Activated CD8-positive, alpha-beta memory T cell treated with anti-CD3 and anti-CD28 coated beads, Interleukin-2, amount 10 ng/mL, durations not matched to agents 7 days and 5 days (primary cell): ENCODE measurements at regions not wholly inside any gene's neighbourhood (a gene's known extent, or its start where the extent isn't known, plus 50 kb on each side); places are given as distances from the start of the nearest gene placed in this dataset.

Source experiments
- ATAC-seq: fragments of 150-1000 bp; cut with Tn5 transposase; one replicate; pipeline ENCODE4 v1.10.0; 2021; ENCODE audit warnings: moderate library complexity
- CTCF ChIA-PET: fragments of 350-600 bp; sonication (Branson Sonifier 250); formaldehyde crosslinking; loops from one replicate; lab custom pipeline; 2021; ENCODE audit warnings: antibody characterized with exemption; lab: Charles Lee
- DNase-seq: peaks from one replicate; pipeline ENCODE4 v3.0.0-alpha.2; 2020
- H3K27ac Mint-ChIP-seq: one replicate; pipeline ENCODE4 v1.8.0; 2021; ENCODE audit warnings: mild to moderate bottlenecking, mixed read lengths
- H3K27me3 Mint-ChIP-seq: one replicate; pipeline ENCODE4 v1.8.0; 2021; ENCODE audit warnings: mixed read lengths
- H3K36me3 Mint-ChIP-seq: one replicate; pipeline ENCODE4 v1.8.0; 2021; ENCODE audit warnings: mild to moderate bottlenecking, mixed read lengths
- H3K4me1 Mint-ChIP-seq: one replicate; pipeline ENCODE4 v1.8.0; 2021; ENCODE audit warnings: mixed read lengths
- H3K4me3 Mint-ChIP-seq: one replicate; pipeline ENCODE4 v1.8.0; 2021; ENCODE audit warnings: mild to moderate bottlenecking, moderate library complexity, mixed read lengths
- H3K9me3 Mint-ChIP-seq: one replicate; pipeline ENCODE4 v1.8.0; 2022; ENCODE audit warnings: low read depth, mixed read lengths

DNA sequence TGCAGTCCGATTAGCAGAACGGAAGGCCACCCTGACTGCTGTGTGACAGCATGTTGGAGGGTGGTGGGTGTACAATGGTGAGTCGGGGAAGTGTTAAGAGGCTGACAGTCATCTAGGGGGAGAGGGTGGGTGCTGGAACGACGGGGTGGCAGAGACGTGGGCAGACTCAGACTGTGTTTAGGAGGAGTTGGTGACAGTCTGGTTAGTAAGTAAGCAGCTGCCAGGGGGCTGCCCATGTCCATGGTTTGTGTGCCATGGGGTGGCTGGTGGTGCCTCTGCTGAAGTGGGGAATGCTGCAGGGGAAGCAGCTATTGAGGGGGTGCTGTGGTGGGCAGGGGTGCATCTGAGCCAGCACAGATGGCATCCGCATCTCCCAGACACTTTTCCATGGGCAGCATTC is 51.3 kb upstream of the BOD1 start:
- Mint-ChIP-seq H3K36me3 (no peaks in the 10 kb centered on the region), H3K4me1 (no peaks in the 10 kb centered on the region), H3K9me3 (no peaks in the 10 kb centered on the region), H3K4me3 (no peak overlapping the region), H3K27ac (no peak overlapping the region), H3K27me3 (no peaks in the 10 kb centered on the region)
- CTCF ChIA-PET, result no interaction called here
- ATAC-seq, result no peak
- DNase-seq, result no peak

DNA sequence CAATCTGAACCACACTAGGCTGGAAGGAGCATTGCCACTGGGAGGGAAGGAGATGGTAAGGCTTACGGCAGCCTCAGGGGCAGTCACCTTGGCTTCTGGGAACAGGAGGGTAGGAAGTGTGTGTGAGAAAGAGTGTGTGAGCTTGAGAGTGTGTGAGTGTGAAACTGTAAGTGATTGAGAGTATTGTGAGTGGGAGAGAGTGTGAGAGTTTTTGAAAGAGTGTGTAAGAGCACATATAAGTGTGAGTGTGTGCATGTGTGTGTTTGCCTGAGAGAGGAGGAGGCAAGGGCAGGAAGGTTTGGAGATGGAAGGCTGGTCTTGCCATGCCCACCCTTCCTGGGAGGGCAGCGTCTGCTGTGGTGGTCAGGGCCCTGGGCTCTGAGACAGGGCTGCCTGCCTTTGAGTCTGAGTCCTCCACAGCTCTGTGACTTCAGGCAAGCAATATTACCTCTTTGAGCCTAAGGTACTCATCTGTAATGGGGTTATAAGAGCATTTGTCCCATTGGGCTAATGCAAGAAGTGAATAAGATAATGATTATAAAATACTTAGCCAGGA is 51.9 kb upstream of the BOD1 start:
- no peak overlapping the region for H3K27ac Mint-ChIP-seq
- DNase-seq (no peak), ATAC-seq (no peak)
- no peaks in the 10 kb centered on the region for H3K27me3 Mint-ChIP-seq
- no peaks in the 10 kb centered on the region for H3K9me3 Mint-ChIP-seq
- no peak overlapping the region for H3K4me3 Mint-ChIP-seq
- H3K36me3 Mint-ChIP-seq, result no peaks in the 10 kb centered on the region
- CTCF ChIA-PET, result no interaction called here
- no peaks in the 10 kb centered on the region for H3K4me1 Mint-ChIP-seq

DNA sequence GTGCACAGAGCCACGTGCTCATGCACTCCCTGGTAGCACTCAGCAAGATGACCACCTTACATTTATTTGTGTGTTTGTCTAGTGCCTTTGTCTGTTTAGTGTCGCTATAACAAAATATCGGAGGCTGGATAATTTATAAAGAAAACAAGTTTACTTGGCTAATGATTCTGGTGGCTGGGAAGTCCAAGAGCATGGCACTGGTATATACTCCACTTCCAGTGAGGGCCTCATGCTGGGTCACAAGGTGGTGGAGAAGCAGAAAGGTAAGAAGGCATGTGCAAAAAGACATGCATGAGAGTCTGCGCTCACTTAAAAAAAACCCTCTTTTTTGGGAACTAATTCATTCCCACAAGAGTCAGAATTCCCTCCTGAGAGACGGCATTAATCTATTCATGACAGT is 52.5 kb upstream of the BOD1 start:
- ATAC-seq (no peak), DNase-seq (no peak)
- no peaks in the 10 kb centered on the region for H3K27me3 Mint-ChIP-seq
- no peak overlapping the region for H3K27ac Mint-ChIP-seq
- H3K36me3 Mint-ChIP-seq, result no peaks in the 10 kb centered on the region
- H3K9me3 Mint-ChIP-seq, result no peaks in the 10 kb centered on the region
- no peaks in the 10 kb centered on the region for H3K4me1 Mint-ChIP-seq
- CTCF ChIA-PET, result no interaction called here
- no peak overlapping the region for H3K4me3 Mint-ChIP-seq

DNA sequence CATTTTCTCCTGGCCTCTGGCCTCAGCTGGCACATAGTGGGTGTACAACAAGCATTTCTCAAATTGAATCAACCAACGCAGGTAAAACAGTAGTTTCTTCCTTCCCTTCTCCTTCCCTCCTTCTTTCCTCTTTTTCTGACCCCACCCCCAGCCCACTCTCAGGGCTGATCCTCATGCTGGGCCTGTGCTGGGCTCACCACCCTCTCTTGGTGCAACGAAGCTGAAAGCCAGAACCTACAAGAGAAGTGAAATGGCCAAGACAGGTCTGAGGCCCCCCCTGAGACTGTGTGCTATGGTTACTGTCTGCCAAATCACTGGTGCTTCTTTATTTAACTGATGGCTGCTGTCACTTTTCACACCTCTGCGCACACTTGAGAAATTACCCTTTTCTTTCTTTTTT is 53.0 kb upstream of the BOD1 start:
- ATAC-seq (no peak), DNase-seq (no peak)
- CTCF ChIA-PET, result no interaction called here
- Mint-ChIP-seq H3K27me3 (no peaks in the 10 kb centered on the region), H3K4me1 (no peaks in the 10 kb centered on the region), H3K9me3 (no peaks in the 10 kb centered on the region), H3K36me3 (no peaks in the 10 kb centered on the region), H3K4me3 (no peak overlapping the region), H3K27ac (no peak overlapping the region)

DNA sequence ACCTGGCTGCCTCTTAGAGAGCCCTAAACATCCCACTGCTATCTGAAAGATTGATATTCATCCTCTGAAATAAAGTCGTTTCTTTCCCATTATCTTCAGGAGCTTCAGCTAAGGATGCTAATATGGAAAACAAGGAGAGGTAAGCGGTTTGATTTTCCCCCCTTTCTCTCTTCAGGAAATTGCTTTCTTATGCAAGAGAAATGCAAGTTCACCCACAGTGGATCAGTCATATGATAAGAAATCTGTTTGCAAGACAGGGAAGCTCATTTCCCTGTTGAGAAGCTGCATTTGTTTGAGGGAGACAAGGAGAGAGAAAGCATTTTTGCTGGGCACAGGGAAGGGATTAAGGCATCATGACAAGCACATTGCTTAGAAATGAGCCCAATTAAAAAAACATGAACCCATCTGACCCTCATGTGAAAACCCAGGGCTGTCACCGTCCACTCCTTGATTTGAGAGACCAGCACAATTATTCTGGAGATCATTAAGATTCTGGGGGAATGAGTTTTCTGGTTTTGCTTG is 53.7 kb upstream of the BOD1 start:
- no peak overlapping the region for H3K27ac Mint-ChIP-seq
- H3K36me3 Mint-ChIP-seq, result no peaks in the 10 kb centered on the region
- DNase-seq (no peak), ATAC-seq (no peak)
- H3K4me1 Mint-ChIP-seq, result no peaks in the 10 kb centered on the region
- no peak overlapping the region for H3K4me3 Mint-ChIP-seq
- CTCF ChIA-PET, result no interaction called here
- H3K27me3 Mint-ChIP-seq, result no peaks in the 10 kb centered on the region
- no peaks in the 10 kb centered on the region for H3K9me3 Mint-ChIP-seq

DNA sequence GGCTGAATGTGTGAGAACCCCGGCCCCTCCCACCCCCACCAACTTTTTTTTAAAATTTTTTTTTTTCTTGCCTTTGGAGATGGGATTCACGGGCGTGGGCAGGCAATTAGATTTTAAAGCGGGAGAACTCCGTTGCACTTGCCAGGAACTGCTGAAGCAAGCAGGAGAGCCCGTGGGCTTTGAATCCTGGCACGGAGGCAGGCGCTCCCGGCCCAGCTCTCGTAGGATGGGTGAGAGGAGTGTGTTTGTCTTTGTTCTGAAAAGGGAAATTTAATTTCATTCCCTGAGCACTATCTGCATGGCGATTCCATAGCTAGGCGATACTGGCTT is 54.3 kb upstream of the BOD1 start:
- H3K36me3 Mint-ChIP-seq, result no peaks in the 10 kb centered on the region
- H3K9me3 Mint-ChIP-seq, result no peaks in the 10 kb centered on the region
- H3K4me1 Mint-ChIP-seq, result no peaks in the 10 kb centered on the region
- H3K27ac Mint-ChIP-seq, result no peak overlapping the region
- H3K4me3 Mint-ChIP-seq, result no peak overlapping the region
- no peak for ATAC-seq
- DNase-seq, result no peak
- no peaks in the 10 kb centered on the region for H3K27me3 Mint-ChIP-seq
- CTCF ChIA-PET, result no interaction called here

DNA sequence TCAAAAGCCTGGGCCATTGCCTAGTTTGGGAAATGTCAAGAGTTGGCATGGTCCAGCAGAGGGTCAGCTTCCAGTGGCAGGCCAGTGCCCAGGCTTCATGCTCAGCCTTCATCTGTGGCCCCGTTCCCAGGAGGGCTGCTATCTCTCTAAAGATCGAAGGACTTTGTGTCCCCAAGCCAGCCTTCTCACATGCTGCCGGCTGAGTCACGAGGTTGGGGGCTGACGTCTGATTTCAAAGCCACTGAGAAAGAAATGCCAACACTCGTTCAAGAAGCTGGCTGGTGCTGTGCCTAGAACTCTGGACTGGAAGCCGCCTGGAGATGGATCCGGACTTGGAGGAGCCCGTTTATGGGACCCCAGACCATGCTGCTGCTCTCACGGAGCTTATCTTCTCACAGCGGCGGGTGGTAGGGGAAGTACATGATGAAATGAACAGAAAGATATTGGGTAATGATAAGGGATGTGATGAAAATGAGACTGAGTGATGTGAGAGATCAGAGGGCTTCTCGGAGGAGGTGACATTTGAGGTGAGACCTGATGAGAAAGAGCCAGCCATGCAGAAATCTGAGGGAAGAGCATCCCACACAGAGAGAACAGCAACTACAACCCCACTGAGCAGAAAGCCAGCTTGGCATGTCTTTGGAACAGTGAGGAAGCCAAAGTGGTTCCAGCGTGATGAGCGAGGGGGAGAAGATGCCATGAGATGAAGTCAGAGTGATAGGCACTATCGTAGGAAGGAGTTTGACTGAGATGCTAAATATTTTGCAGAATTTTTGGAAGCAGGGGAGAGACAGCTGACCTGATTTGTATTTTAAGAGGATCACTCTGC is 54.9 kb upstream of the BOD1 start:
- Mint-ChIP-seq H3K27me3 (no peaks in the 10 kb centered on the region), H3K27ac (no peak overlapping the region), H3K4me3 (no peak overlapping the region), H3K36me3 (no peaks in the 10 kb centered on the region), H3K9me3 (no peaks in the 10 kb centered on the region), H3K4me1 (no peaks in the 10 kb centered on the region)
- ATAC-seq (no peak), DNase-seq (no peak)
- CTCF ChIA-PET, result no interaction called here

DNA sequence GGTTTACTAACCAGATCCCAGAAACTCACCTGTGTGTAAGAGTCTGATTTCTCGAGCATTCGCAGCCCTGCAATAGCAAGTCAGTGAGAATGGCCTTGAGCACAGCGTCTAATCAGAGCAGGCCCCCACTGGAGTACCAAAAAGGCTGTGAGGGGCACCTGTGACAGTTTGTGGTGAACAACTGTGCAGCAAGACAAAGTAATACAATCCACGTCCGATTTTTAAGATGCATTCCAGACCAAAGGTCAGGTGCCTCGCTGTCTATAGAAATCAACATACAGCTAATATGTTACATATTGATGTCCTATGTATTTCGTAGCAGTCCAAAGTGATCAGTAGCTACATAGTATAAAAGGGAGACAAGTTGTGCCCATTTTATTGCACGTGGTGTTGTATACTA is 55.7 kb upstream of the BOD1 start:
- no peak overlapping the region for H3K4me3 Mint-ChIP-seq
- no peaks in the 10 kb centered on the region for H3K36me3 Mint-ChIP-seq
- CTCF ChIA-PET, result interaction anchor here (0.6 kb wide), 1 partner anchor 748 kb away, joined by 3 read pairs; no protein-coding TSS in a partner anchor
- H3K27ac Mint-ChIP-seq, result no peak overlapping the region
- ATAC-seq (no peak), DNase-seq (no peak)
- no peaks in the 10 kb centered on the region for H3K9me3 Mint-ChIP-seq
- no peaks in the 10 kb centered on the region for H3K4me1 Mint-ChIP-seq
- H3K27me3 Mint-ChIP-seq, result no peaks in the 10 kb centered on the region

DNA sequence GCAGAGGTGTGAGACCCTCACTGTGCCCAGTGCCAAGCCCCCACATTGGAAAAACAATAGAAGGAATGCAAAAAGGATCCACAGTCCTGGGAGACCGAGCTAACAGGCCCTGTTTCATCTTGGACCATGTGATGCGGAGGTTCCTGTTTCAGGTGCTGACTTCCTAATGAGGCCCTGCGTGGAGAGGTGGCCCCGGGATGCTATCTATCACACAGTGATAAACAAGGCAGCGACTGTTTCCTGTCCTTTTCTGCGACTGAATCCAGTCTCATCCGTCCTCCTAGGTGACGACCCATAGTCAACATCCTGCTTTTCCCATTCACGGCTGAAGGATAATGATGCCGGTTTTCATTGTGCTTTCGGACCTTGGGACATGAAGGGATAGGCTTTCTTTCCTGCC is 56.4 kb upstream of the BOD1 start:
- H3K9me3 Mint-ChIP-seq, result no peaks in the 10 kb centered on the region

DNA sequence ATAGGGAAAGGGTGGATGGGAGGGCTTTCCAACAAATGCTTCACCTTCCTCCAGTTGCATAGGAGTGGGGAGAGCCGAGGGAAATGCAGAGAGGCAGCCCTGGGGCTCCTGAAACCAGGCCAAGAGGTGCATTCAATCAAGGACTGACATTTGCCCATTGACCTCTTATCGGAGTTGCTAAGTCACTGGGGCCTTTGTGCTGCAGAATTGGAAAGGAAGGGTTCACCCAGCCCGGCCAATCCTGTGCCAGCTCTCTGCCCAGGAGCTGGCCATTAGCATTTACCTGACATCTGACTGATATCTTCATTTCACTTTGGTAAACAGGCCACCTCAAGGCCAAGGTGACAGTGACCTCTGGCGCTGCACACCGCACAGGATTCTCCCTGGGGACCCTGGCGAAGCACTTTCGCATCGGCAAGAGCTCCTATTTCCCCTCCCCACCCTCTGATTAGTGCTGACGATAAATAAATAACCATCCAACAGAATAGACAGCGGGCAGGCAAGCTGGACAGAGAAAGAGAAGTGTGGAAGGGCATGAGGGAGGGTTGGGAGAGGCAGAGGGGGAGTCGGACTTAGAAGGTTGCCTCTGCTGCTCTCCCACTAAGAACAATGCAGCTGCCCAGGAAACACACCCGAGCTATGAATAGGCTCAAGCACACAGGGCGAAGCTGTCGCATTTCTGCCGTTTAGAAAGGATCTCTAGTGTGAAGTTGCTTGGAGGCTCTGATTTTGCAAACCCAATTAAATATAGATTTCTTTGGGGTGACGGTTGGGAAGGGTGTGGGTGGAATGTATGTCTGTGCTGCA is 57.0 kb upstream of the BOD1 start:
- no peak for ATAC-seq
- no peak overlapping the region for H3K27ac Mint-ChIP-seq

More for the DNA sequence above, 56.4 kb upstream of the BOD1 start:
- Mint-ChIP-seq H3K27ac (no peak overlapping the region), H3K4me3 (no peak overlapping the region), H3K4me1 (no peaks in the 10 kb centered on the region), H3K27me3 (no peaks in the 10 kb centered on the region), H3K36me3 (no peaks in the 10 kb centered on the region)
- CTCF ChIA-PET, result interaction anchor here (0.6 kb wide), 1 partner anchor 747 kb away, joined by 3 read pairs; no protein-coding TSS in a partner anchor
- no peak for ATAC-seq
- DNase-seq, result no peak

DNA sequence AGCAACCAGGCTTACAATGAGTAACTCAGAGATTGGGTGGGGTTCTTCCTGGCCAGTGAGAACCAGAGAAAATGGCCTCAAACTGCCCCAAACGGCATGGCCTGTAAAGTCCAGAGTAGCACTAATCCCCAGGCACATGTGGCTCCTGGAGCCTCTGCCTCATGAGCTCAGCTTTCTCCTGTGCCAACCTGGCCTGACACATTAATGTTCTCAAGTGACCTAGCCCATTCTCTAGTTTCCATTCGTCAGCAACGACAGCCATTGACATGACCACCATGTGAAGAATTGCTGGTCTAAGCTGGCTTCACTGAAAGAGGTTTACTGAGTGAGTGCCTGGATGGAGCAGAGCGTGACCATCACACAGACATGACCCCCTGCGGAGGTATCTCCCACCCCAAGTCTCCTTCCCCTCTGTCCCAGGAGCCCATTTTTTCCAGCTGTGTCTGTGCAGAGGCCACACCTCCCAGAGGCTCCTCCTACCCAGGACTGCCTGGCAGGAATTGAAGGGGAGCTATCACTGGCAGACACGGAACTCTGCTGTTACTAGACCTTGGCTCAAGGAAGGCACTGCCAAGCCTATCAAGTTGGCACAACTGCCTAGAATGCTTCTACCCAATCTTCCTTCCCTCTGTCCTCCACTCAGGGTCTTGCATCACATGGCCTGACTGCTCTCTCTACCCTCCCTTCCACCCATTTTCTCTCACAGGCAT is 59.0 kb upstream of the BOD1 start:
- no peaks in the 10 kb centered on the region for H3K36me3 Mint-ChIP-seq
- H3K4me1 Mint-ChIP-seq, result no peaks in the 10 kb centered on the region
- peaks cover 6% of the 10 kb centered on the region for H3K9me3 Mint-ChIP-seq
- no peaks in the 10 kb centered on the region for H3K27me3 Mint-ChIP-seq
- DNase-seq, result no peak
- no peak for ATAC-seq
- CTCF ChIA-PET, result no interaction called here
- H3K27ac Mint-ChIP-seq, result no peak overlapping the region
- H3K4me3 Mint-ChIP-seq, result no peak overlapping the region

More for the DNA sequence above, 57.0 kb upstream of the BOD1 start:
- Mint-ChIP-seq H3K27me3 (no peaks in the 10 kb centered on the region), H3K36me3 (no peaks in the 10 kb centered on the region), H3K4me3 (no peak overlapping the region), H3K4me1 (no peaks in the 10 kb centered on the region), H3K9me3 (no peaks in the 10 kb centered on the region)
- no peak for DNase-seq
- CTCF ChIA-PET, result no interaction called here

DNA sequence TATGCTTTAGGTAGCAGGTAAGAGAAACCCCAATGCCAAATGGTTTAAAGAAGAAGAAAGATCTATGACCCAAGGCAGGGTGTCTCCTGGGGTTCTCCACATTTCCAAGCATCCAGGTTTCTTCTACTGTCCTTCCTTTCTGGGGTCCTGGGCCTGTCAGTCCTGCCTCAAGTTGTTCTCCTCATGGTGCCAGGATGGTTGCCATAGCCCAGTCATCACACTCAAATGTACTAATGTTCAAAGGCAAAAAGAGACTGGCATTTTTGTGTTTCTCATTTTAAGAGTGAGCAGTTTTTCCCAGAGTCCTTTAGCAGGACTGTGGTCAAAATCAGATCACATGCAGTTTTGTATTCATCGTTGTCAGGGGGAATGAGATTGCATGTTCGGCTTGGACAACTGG is 59.9 kb upstream of the BOD1 start:
- Mint-ChIP-seq H3K27ac (no peak overlapping the region), H3K9me3 (peaks cover 6% of the 10 kb centered on the region), H3K27me3 (no peaks in the 10 kb centered on the region), H3K4me1 (no peaks in the 10 kb centered on the region), H3K36me3 (no peaks in the 10 kb centered on the region), H3K4me3 (no peak overlapping the region)
- ATAC-seq (no peak), DNase-seq (no peak)
- CTCF ChIA-PET, result no interaction called here

DNA sequence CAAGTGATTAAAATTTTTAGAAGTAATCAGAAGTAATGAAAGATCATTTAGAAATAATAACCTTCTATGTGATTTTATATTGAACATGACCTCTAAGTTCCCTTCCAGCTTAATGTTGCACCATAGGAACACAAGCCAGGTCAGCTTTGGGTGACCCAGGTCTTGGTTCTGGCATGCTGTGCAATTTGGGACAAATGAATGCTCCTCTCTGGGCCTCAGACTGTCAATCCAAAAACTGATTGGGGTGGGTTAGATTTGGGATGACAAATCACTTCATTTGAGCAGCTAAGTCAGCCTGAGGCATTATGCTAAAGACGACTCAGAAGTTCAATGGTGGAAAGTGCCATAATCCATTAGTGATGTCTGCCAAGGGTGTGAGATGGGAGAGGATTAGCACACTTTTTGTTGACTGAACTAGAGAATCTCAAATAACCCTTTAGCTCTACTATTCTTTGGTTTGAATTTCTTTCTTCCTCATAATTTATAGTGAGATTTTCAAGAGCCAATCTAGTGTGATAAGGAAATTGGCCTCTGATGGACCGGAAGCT is 60.7 kb upstream of the BOD1 start:
- H3K27ac Mint-ChIP-seq, result no peak overlapping the region
- no peaks in the 10 kb centered on the region for H3K36me3 Mint-ChIP-seq
- ATAC-seq (no peak), DNase-seq (no peak)
- H3K4me1 Mint-ChIP-seq, result no peaks in the 10 kb centered on the region
- H3K4me3 Mint-ChIP-seq, result no peak overlapping the region
- H3K9me3 Mint-ChIP-seq, result peaks cover 6% of the 10 kb centered on the region
- CTCF ChIA-PET, result no interaction called here
- H3K27me3 Mint-ChIP-seq, result no peaks in the 10 kb centered on the region
